ENCODE measurements at regions not wholly inside any gene's neighbourhood (a gene's known extent, or its start where the extent isn't known, plus 50 kb on each side); places are given as distances from the start of the nearest gene placed in this dataset.

- no peaks in the 10 kb centered on the region for H3K27me3 ChIP-seq
- no peaks in the 10 kb centered on the region for H3K9me3 ChIP-seq
- H3K4me3 ChIP-seq: no peak overlapping the region
- TF ChIP-seq CTCF (IDR thresholded peaks at IDR 0.05) (no peak), POLR2AphosphoS5 (IDR thresholded peaks at IDR 0.05) (no peak), EP300 (IDR thresholded peaks at IDR 0.05; ENCODE audit: low read depth) (no peak), POLR2A (IDR thresholded peaks at IDR 0.05) (no peak)
- intact Hi-C loops (cut with DNase I; ENCODE audit: low total_unique reads) (no loop called here), in situ Hi-C loops (cut with MboI; ENCODE audit: low pct_ligation_motif_present in 1 of 4, low pct_unique_long_range_greater_than_20kb in 1 of 4, low sequenced_read_pairs in 3 of 4) (no loop called here)
- no peaks in the 10 kb centered on the region for H3K4me1 ChIP-seq
- no peaks in the 10 kb centered on the region for H3K36me3 ChIP-seq
- 67 to 77% methylated on average over 1 to 2 of the region's 2 CpGs for WGBS, 2 donors (ENCODE audit: low coverage in 1 of 2)
- no peak overlapping the region for H3K27ac ChIP-seq
- no peak for DNase-seq
These were observed 380.3 kb downstream of the PLPP3 start for GRCh38 chr1:56199061-56199460.

- Histone ChIP-seq H3K27me3 (no peaks in the 10 kb centered on the region), H3K9me3 (no peaks in the 10 kb centered on the region), H3K4me1 (no peaks in the 10 kb centered on the region), H3K27ac (no peak overlapping the region), H3K36me3 (no peaks in the 10 kb centered on the region), H3K4me3 (no peak overlapping the region)
- DNase-seq: no peak
- TF ChIP-seq EP300 (IDR thresholded peaks at IDR 0.05; ENCODE audit: low read depth) (no peak), CTCF (IDR thresholded peaks at IDR 0.05) (no peak), POLR2A (IDR thresholded peaks at IDR 0.05) (no peak), POLR2AphosphoS5 (IDR thresholded peaks at IDR 0.05) (no peak)
- in situ Hi-C loops (cut with MboI; ENCODE audit: low pct_ligation_motif_present in 1 of 4, low pct_unique_long_range_greater_than_20kb in 1 of 4, low sequenced_read_pairs in 3 of 4) (no loop called here), intact Hi-C loops (cut with DNase I; ENCODE audit: low total_unique reads) (no loop called here)
- 60 to 92% methylated on average over 2 of the region's 2 CpGs for WGBS, 2 donors (ENCODE audit: low coverage in 1 of 2)
These were observed 381.4 kb downstream of the PLPP3 start for GRCh38 chr1:56197946-56198345.

- no peaks in the 10 kb centered on the region for H3K27me3 ChIP-seq
- H3K36me3 ChIP-seq: no peaks in the 10 kb centered on the region
- in situ Hi-C loops (cut with MboI; ENCODE audit: low pct_ligation_motif_present in 1 of 4, low pct_unique_long_range_greater_than_20kb in 1 of 4, low sequenced_read_pairs in 3 of 4): no loop called here
- no peaks in the 10 kb centered on the region for H3K9me3 ChIP-seq
- DNase-seq: no peak
- intact Hi-C loops (cut with DNase I; ENCODE audit: low total_unique reads): no loop called here
- 91 to 92% methylated on average over 1 to 2 of the region's 2 CpGs for WGBS, 2 donors (ENCODE audit: low coverage in 1 of 2)
- TF ChIP-seq POLR2A (IDR thresholded peaks at IDR 0.05) (no peak), EP300 (IDR thresholded peaks at IDR 0.05; ENCODE audit: low read depth) (no peak), POLR2AphosphoS5 (IDR thresholded peaks at IDR 0.05) (no peak), CTCF (IDR thresholded peaks at IDR 0.05) (no peak)
- H3K27ac ChIP-seq: no peak overlapping the region
- no peak overlapping the region for H3K4me3 ChIP-seq
- no peaks in the 10 kb centered on the region for H3K4me1 ChIP-seq
These were observed 382.5 kb downstream of the PLPP3 start for GRCh38 chr1:56196839-56197238.

- H3K27me3 ChIP-seq: no peaks in the 10 kb centered on the region
- WGBS, 2 donors (ENCODE audit: low coverage in 1 of 2): 85 to 92% methylated on average over 1 of the region's 1 CpG
- TF ChIP-seq CTCF (IDR thresholded peaks at IDR 0.05): no peak
- TF ChIP-seq POLR2A (IDR thresholded peaks at IDR 0.05): no peak
- TF ChIP-seq POLR2AphosphoS5 (IDR thresholded peaks at IDR 0.05): no peak
- no peak for TF ChIP-seq EP300 (IDR thresholded peaks at IDR 0.05; ENCODE audit: low read depth)
- no peaks in the 10 kb centered on the region for H3K9me3 ChIP-seq
- H3K36me3 ChIP-seq: no peaks in the 10 kb centered on the region
- no peak overlapping the region for H3K4me3 ChIP-seq
- H3K4me1 ChIP-seq: no peaks in the 10 kb centered on the region
- in situ Hi-C loops (cut with MboI; ENCODE audit: low pct_ligation_motif_present in 1 of 4, low pct_unique_long_range_greater_than_20kb in 1 of 4, low sequenced_read_pairs in 3 of 4) (no loop called here), intact Hi-C loops (cut with DNase I; ENCODE audit: low total_unique reads) (no loop called here)
- H3K27ac ChIP-seq: no peak overlapping the region
- DNase-seq: no peak
These were observed 384.6 kb downstream of the PLPP3 start for GRCh38 chr1:56194701-56195300.
